ENCODE measurements at regions not wholly inside any gene's neighbourhood (a gene's known extent, or its start where the extent isn't known, plus 50 kb on each side); places are given as distances from the start of the nearest gene placed in this dataset.

- DNase-seq (ENCODE audit: low read depth), result no peak
- no peak for TF ChIP-seq CTCF (IDR thresholded peaks at IDR 0.05; ENCODE audit: low read length, missing control alignments)
- no peak overlapping the region for H3K4me3 ChIP-seq (replicated peaks; ENCODE audit: low read depth, low read length)
These were observed 92.4 kb upstream of the ANXA1 start for GRCh38 chr9:73059247-73059646.

- TF ChIP-seq CTCF (IDR thresholded peaks at IDR 0.05; ENCODE audit: low read length, missing control alignments), result no peak
- H3K4me3 ChIP-seq (replicated peaks; ENCODE audit: low read depth, low read length), result no peak overlapping the region
- peak; percentile 74 for DNase-seq (ENCODE audit: low read depth)
These were observed 95.4 kb upstream of the ANXA1 start for GRCh38 chr9:73056245-73056644.

- DNase-seq (ENCODE audit: low read depth), result no peak
- no peak overlapping the region for H3K4me3 ChIP-seq (replicated peaks; ENCODE audit: low read depth, low read length)
- no peak for TF ChIP-seq CTCF (IDR thresholded peaks at IDR 0.05; ENCODE audit: low read length, missing control alignments)
These were observed 97.6 kb upstream of the ANXA1 start for GRCh38 chr9:73054091-73054490.

- H3K4me3 ChIP-seq (replicated peaks; ENCODE audit: low read depth, low read length), result no peak overlapping the region
- no peak for TF ChIP-seq CTCF (IDR thresholded peaks at IDR 0.05; ENCODE audit: low read length, missing control alignments)
- no peak for DNase-seq (ENCODE audit: low read depth)
These were observed 98.1 kb upstream of the ANXA1 start for GRCh38 chr9:73053543-73053942.

GRCh38 chr9:73050887-73051550 lies 98.2 kb upstream of the ALDH1A1 start:
- no peak for TF ChIP-seq CTCF (IDR thresholded peaks at IDR 0.05; ENCODE audit: low read length, missing control alignments)
- DNase-seq (ENCODE audit: low read depth), result no peak
- no peak overlapping the region for H3K4me3 ChIP-seq (replicated peaks; ENCODE audit: low read depth, low read length)

GRCh38 chr9:73050065-73050816 lies 97.4 kb upstream of the ALDH1A1 start:
- H3K4me3 ChIP-seq (replicated peaks; ENCODE audit: low read depth, low read length), result no peak overlapping the region
- DNase-seq (ENCODE audit: low read depth), result peak; percentile 39
- TF ChIP-seq CTCF (IDR thresholded peaks at IDR 0.05; ENCODE audit: low read length, missing control alignments), result peak; percentile 19

Measured in fibroblast of pulmonary artery (primary cell).